Uterus (tissue), 3 donors: ENCODE measurements at regions not wholly inside any gene's neighbourhood (a gene's known extent, or its start where the extent isn't known, plus 50 kb on each side); places are given as distances from the start of the nearest gene placed in this dataset.

Source experiments
- DNase-seq, 2 donors: peaks; one replicate each; pipeline ENCODE4 v3.0.0-alpha.2; 2019 to 2020
- H3K27ac ChIP-seq, 2 donors: fragments of 200-600 bp; sonication (generic); 1 replicate in 1 of 2; 2 replicates in 1 of 2; pipeline ENCODE4 v1.5.1; 2016 to 2018
- H3K27me3 ChIP-seq, 2 donors: fragments of 200-600 bp; sonication (generic); one replicate each; pipeline ENCODE4 v1.5.1; 2018 to 2019; ENCODE audit warnings: control low read depth in 1 of 2
- H3K36me3 ChIP-seq, 2 donors: fragments of 200-600 bp; sonication (generic); one replicate each; pipeline ENCODE4 v1.5.1; 2019; ENCODE audit warnings: control low read depth in 1 of 2
- H3K4me1 ChIP-seq, 2 donors: fragments of 200-600 bp; sonication (generic); one replicate each; pipeline ENCODE4 v1.5.1; 2018 to 2019; ENCODE audit warnings: control low read depth in 1 of 2
- H3K4me3 ChIP-seq, 2 donors: fragments of 200-600 bp; sonication (generic); 1 replicate in 1 of 2; 2 replicates in 1 of 2; pipeline ENCODE4 v1.5.1; 2018 to 2019; ENCODE audit warnings: mild to moderate bottlenecking in 1 of 2
- H3K9me3 ChIP-seq, 2 donors: fragments of 200-600 bp; sonication (generic); one replicate each; pipeline ENCODE4 v1.5.1; 2019; ENCODE audit warnings: control low read depth in 1 of 2
- CTCF ChIP-seq, 4 experiments: fragments of 200-600 bp in 2 of 4; fragments of 450-650 bp in 2 of 4; sonication (generic) in 2 of 4; IDR thresholded peaks; one replicate each; pipeline ENCODE4 v1.5.1; 2016 to 2019; ENCODE audit warnings: antibody characterized with exemption in 4 of 4, mild to moderate bottlenecking in 2 of 4, moderate library complexity in 1 of 4
- POLR2A ChIP-seq, 2 donors: fragments of 450-650 bp; IDR thresholded peaks; one replicate each; pipeline ENCODE4 v1.6.1; 2016; ENCODE audit warnings: antibody characterized with exemption in 2 of 2, mild to moderate bottlenecking in 1 of 2, moderate library complexity in 1 of 2
- intact Hi-C: fragments of 100-400 bp; cut with DNase I; formaldehyde crosslinking; loops from one replicate; pipeline ENCODE4 v1.15.1; 2023; ENCODE audit warnings: low total_unique reads
- donor health status: DM: yes; HTN: yes; CAD: no.

- no peaks in the 10 kb centered on the region for H3K4me1 ChIP-seq
- TF ChIP-seq POLR2A (IDR thresholded peaks at IDR 0.05) (no peak), CTCF (IDR thresholded peaks at IDR 0.05) (no peak)
- H3K4me3 ChIP-seq: no peak overlapping the region
- intact Hi-C loops: no loop called here
- no peak for DNase-seq
- H3K27ac ChIP-seq: no peak overlapping the region
- H3K36me3 ChIP-seq: no peaks in the 10 kb centered on the region
- no peaks in the 10 kb centered on the region for H3K27me3 ChIP-seq
- H3K9me3 ChIP-seq: no peaks in the 10 kb centered on the region
Observed at GRCh38 chr17:55962951-55963401, 190.3 kb upstream of the ANKFN1 start.

GRCh38 chr17:55964191-55964590 lies 189.1 kb upstream of the ANKFN1 start:
- no peak overlapping the region for H3K27ac ChIP-seq
- no peak overlapping the region for H3K4me3 ChIP-seq
- no peaks in the 10 kb centered on the region for H3K27me3 ChIP-seq
- no peak for TF ChIP-seq POLR2A (IDR thresholded peaks at IDR 0.05)
- no peak for TF ChIP-seq CTCF (IDR thresholded peaks at IDR 0.05)
- no peak for DNase-seq
- no peaks in the 10 kb centered on the region for H3K4me1 ChIP-seq
- intact Hi-C loops: no loop called here
- no peaks in the 10 kb centered on the region for H3K9me3 ChIP-seq
- no peaks in the 10 kb centered on the region for H3K36me3 ChIP-seq

GRCh38 chr17:55965051-55965450 lies 188.2 kb upstream of the ANKFN1 start:
- no peak for DNase-seq
- Histone ChIP-seq H3K9me3 (no peaks in the 10 kb centered on the region), H3K36me3 (no peaks in the 10 kb centered on the region), H3K4me1 (no peaks in the 10 kb centered on the region), H3K27ac (no peak overlapping the region), H3K4me3 (no peak overlapping the region), H3K27me3 (no peaks in the 10 kb centered on the region)
- TF ChIP-seq POLR2A (IDR thresholded peaks at IDR 0.05) (no peak), CTCF (IDR thresholded peaks at IDR 0.05) (no peak)
- intact Hi-C loops: no loop called here

- Histone ChIP-seq H3K9me3 (no peaks in the 10 kb centered on the region), H3K4me3 (no peak overlapping the region), H3K4me1 (no peaks in the 10 kb centered on the region), H3K36me3 (no peaks in the 10 kb centered on the region), H3K27ac (no peak overlapping the region), H3K27me3 (no peaks in the 10 kb centered on the region)
- intact Hi-C loops: no loop called here
- TF ChIP-seq POLR2A (IDR thresholded peaks at IDR 0.05) (no peak), CTCF (IDR thresholded peaks at IDR 0.05) (no peak)
- DNase-seq: no peak
Observed at GRCh38 chr17:55969562-55970324, 183.5 kb upstream of the ANKFN1 start.

- Histone ChIP-seq H3K36me3 (no peaks in the 10 kb centered on the region), H3K4me3 (no peak overlapping the region), H3K27ac (no peak overlapping the region), H3K4me1 (no peaks in the 10 kb centered on the region), H3K9me3 (no peaks in the 10 kb centered on the region), H3K27me3 (no peaks in the 10 kb centered on the region)
- TF ChIP-seq CTCF (IDR thresholded peaks at IDR 0.05) (no peak), POLR2A (IDR thresholded peaks at IDR 0.05) (no peak)
- DNase-seq: no peak
- intact Hi-C loops: no loop called here
Observed at GRCh38 chr17:55978578-55978977, 174.7 kb upstream of the ANKFN1 start.
